CD14-positive monocyte (primary cell): ENCODE measurements at regions not wholly inside any gene's neighbourhood (a gene's known extent, or its start where the extent isn't known, plus 50 kb on each side); places are given as distances from the start of the nearest gene placed in this dataset.

Experiments
- DNase-seq, 3 donors: peaks; one replicate each; pipeline ENCODE4 v3.0.0-alpha.2; 2011 to 2022
- H2AFZ ChIP-seq: 2 replicates; pipeline ENCODE4 v1.6.0; 2012; ENCODE audit warnings: mild to moderate bottlenecking, low read depth, low read length, inconsistent platforms; ENCODE audit not compliant: insufficient read depth, poor library complexity, severe bottlenecking
- H3K27ac ChIP-seq, 2 donors: 1 replicate in 1 of 2; 2 replicates in 1 of 2; pipeline ENCODE4 v1.5.1; 2012 to 2013; ENCODE audit warnings: low read length in 2 of 2, control low read depth in 1 of 2, inconsistent platforms in 1 of 2, low read depth in 1 of 2, mild to moderate bottlenecking in 1 of 2
- H3K27me3 ChIP-seq, 2 donors: one replicate each; pipeline versions ENCODE4 v1.6.0 to v1.6.1; 2011 to 2013; ENCODE audit warnings: low read length in 2 of 2; ENCODE audit not compliant: control insufficient read depth in 2 of 2, insufficient read depth in 2 of 2
- H3K36me3 ChIP-seq, 2 donors: replicated peaks in 1 of 2; 1 replicate in 1 of 2; 2 replicates in 1 of 2; pipeline versions ENCODE4 v1.5.1 to v1.6.1; 2012 to 2013; ENCODE audit warnings: low read length in 2 of 2, control low read depth in 1 of 2, inconsistent platforms in 1 of 2, mild to moderate bottlenecking in 1 of 2; ENCODE audit not compliant: insufficient read depth in 2 of 2, control insufficient read depth in 1 of 2
- H3K4me1 ChIP-seq, 2 donors: 1 replicate in 1 of 2; 2 replicates in 1 of 2; pipeline versions ENCODE4 v1.5.1 to v1.6.1; 2012 to 2013; ENCODE audit warnings: low read length in 2 of 2, control low read depth in 1 of 2, inconsistent platforms in 1 of 2, mild to moderate bottlenecking in 1 of 2, moderate library complexity in 1 of 2; ENCODE audit not compliant: insufficient read depth in 2 of 2, control insufficient read depth in 1 of 2
- H3K4me2 ChIP-seq: replicated peaks from 2 replicates; pipeline ENCODE3; 2012; ENCODE audit warnings: low read length, moderate library complexity, mild to moderate bottlenecking; ENCODE audit not compliant: poor library complexity, severe bottlenecking; ENCODE audit errors: extremely low read depth
- H3K4me3 ChIP-seq, 3 experiments: fragments of 200-600 bp in 1 of 3; sonication (generic) in 1 of 3; replicated peaks in 1 of 3; 1 replicate in 2 of 3; 2 replicates in 1 of 3; pipeline ENCODE4 v1.5.1; 2011 to 2013; ENCODE audit warnings: low read length in 3 of 3, mild to moderate bottlenecking in 3 of 3, control low read depth in 2 of 3, low read depth in 2 of 3, inconsistent platforms in 1 of 3, moderate library complexity in 1 of 3
- H3K79me2 ChIP-seq: 2 replicates; pipeline ENCODE4 v1.6.0; 2012; ENCODE audit warnings: mild to moderate bottlenecking, control low read depth, inconsistent platforms, low read length, moderate library complexity; ENCODE audit not compliant: insufficient read depth
- H3K9ac ChIP-seq: 2 replicates; pipeline ENCODE4 v1.6.0; 2017; ENCODE audit warnings: low read length, mild to moderate bottlenecking; ENCODE audit not compliant: insufficient read depth, poor library complexity, severe bottlenecking
- H3K9me3 ChIP-seq, 2 donors: replicated peaks in 1 of 2; 1 replicate in 1 of 2; 2 replicates in 1 of 2; pipeline versions ENCODE4 v1.5.1 to v1.6.1; 2012 to 2013; ENCODE audit warnings: low read length in 2 of 2, control low read depth in 1 of 2; ENCODE audit not compliant: control insufficient read depth in 1 of 2, insufficient read depth in 1 of 2
- H4K20me1 ChIP-seq: 2 replicates; pipeline ENCODE4 v1.6.0; 2012; ENCODE audit warnings: mild to moderate bottlenecking, low read length, control low read depth, moderate library complexity; ENCODE audit not compliant: insufficient read depth
- H3K27ac Mint-ChIP-seq, 7 donors: one replicate each; pipeline ENCODE4 v1.8.0; 2020; ENCODE audit warnings: mild to moderate bottlenecking in 7 of 7, mixed read lengths in 7 of 7, moderate library complexity in 6 of 7, inconsistent platforms in 2 of 7
- H3K27me3 Mint-ChIP-seq, 3 donors: one replicate each; pipeline ENCODE4 v1.8.0; 2021 to 2022; ENCODE audit warnings: low read depth in 3 of 3, mild to moderate bottlenecking in 3 of 3, mixed read lengths in 3 of 3, moderate library complexity in 3 of 3, inconsistent platforms in 1 of 3
- H3K36me3 Mint-ChIP-seq, 2 donors: one replicate each; pipeline ENCODE4 v1.8.0; 2020; ENCODE audit warnings: mixed read lengths in 2 of 2, inconsistent platforms in 1 of 2, mild to moderate bottlenecking in 1 of 2
- H3K4me1 Mint-ChIP-seq: one replicate; pipeline ENCODE4 v1.8.0; 2020; ENCODE audit warnings: mild to moderate bottlenecking, mixed read lengths
- H3K4me3 Mint-ChIP-seq, 2 donors: one replicate each; pipeline ENCODE4 v1.8.0; 2020; ENCODE audit warnings: mild to moderate bottlenecking in 2 of 2, mixed read lengths in 2 of 2, moderate library complexity in 1 of 2
- H3K9me3 Mint-ChIP-seq, 7 donors: one replicate each; pipeline ENCODE4 v1.8.0; 2020 to 2022; ENCODE audit warnings: mixed read lengths in 7 of 7, mild to moderate bottlenecking in 6 of 7, moderate library complexity in 6 of 7, inconsistent platforms in 2 of 7
- CTCF ChIP-seq: fragments of 200-600 bp; IDR thresholded peaks from one replicate; pipeline ENCODE4 v1.8.0; 2022; ENCODE audit warnings: antibody characterized with exemption, mild to moderate bottlenecking
- WGBS: methylation state at CpG from one replicate; pipeline ENCODE4 v1.1.5; 2013; ENCODE audit warnings: missing lambda C conversion rate; ENCODE audit not compliant: insufficient coverage; 5-methylcytosine and 5-hydroxymethylcytosine counted together
- intact Hi-C, 2 donors: fragments of 100-400 bp; cut with micrococcal nuclease; formaldehyde crosslinking; loops; one replicate each; pipeline versions ENCODE4 v1.15.0 to v1.15.1; 2023

- Histone ChIP-seq H3K27me3 (no peaks in the 10 kb centered on the region), H3K36me3 (no peaks in the 10 kb centered on the region), H3K4me1 (no peaks in the 10 kb centered on the region), H3K4me3 (no peak overlapping the region), H4K20me1 (no peaks in the 10 kb centered on the region), H3K9ac (no peak overlapping the region), H3K4me2 (no peak overlapping the region), H2AFZ (no peak overlapping the region), H3K9me3 (no peaks in the 10 kb centered on the region), H3K79me2 (no peaks in the 10 kb centered on the region), H3K27ac (no peak overlapping the region)
- intact Hi-C loops: no loop called here
- H3K4me1 Mint-ChIP-seq: no peaks in the 10 kb centered on the region
- no peaks in the 10 kb centered on the region for H3K36me3 Mint-ChIP-seq
- WGBS: no CpG with 5 or more reads among the region's 1 CpG
- DNase-seq: no peak
- H3K27me3 Mint-ChIP-seq: peaks cover 0 to 4% (median 3%) of the 10 kb centered on the region in 3 donors
- no peak for TF ChIP-seq CTCF
- H3K27ac Mint-ChIP-seq: no peak overlapping the region
- H3K9me3 Mint-ChIP-seq: peaks cover 0 to 12% (median 2%) of the 10 kb centered on the region in 7 donors
- H3K4me3 Mint-ChIP-seq: no peak overlapping the region
Measured at GRCh38 chr17:27070836-27071235, 223.1 kb upstream of the WSB1 start.

- no peaks in the 10 kb centered on the region for H3K9me3 ChIP-seq
Measured at GRCh38 chr17:27072885-27073284, 221.0 kb upstream of the WSB1 start.

More at GRCh38 chr17:27072885-27073284, 221.0 kb upstream of the WSB1 start:
- Mint-ChIP-seq H3K27me3 (peaks cover 0 to 5% (median 3%) of the 10 kb centered on the region in 3 donors), H3K27ac (no peak overlapping the region), H3K4me3 (no peak overlapping the region), H3K4me1 (no peaks in the 10 kb centered on the region), H3K9me3 (peaks cover 0 to 17% (median 9%) of the 10 kb centered on the region in 7 donors), H3K36me3 (no peaks in the 10 kb centered on the region)
- Histone ChIP-seq H3K4me1 (no peaks in the 10 kb centered on the region), H4K20me1 (no peaks in the 10 kb centered on the region), H3K4me2 (no peak overlapping the region), H3K36me3 (no peaks in the 10 kb centered on the region), H3K79me2 (no peaks in the 10 kb centered on the region), H3K9ac (no peak overlapping the region), H2AFZ (no peak overlapping the region), H3K27ac (no peak overlapping the region), H3K27me3 (no peaks in the 10 kb centered on the region), H3K4me3 (no peak overlapping the region)
- no peak for DNase-seq
- WGBS: 83% methylated on average over 1 of the region's 3 CpGs
- TF ChIP-seq CTCF: no peak
- intact Hi-C loops: no loop called here
